ENCODE measurements at regions not wholly inside any gene's neighbourhood (a gene's known extent, or its start where the extent isn't known, plus 50 kb on each side); places are given as distances from the start of the nearest gene placed in this dataset.
A peak's percentile ranks its signal among the peaks of the same experiment; 100 is the strongest.

DNA sequence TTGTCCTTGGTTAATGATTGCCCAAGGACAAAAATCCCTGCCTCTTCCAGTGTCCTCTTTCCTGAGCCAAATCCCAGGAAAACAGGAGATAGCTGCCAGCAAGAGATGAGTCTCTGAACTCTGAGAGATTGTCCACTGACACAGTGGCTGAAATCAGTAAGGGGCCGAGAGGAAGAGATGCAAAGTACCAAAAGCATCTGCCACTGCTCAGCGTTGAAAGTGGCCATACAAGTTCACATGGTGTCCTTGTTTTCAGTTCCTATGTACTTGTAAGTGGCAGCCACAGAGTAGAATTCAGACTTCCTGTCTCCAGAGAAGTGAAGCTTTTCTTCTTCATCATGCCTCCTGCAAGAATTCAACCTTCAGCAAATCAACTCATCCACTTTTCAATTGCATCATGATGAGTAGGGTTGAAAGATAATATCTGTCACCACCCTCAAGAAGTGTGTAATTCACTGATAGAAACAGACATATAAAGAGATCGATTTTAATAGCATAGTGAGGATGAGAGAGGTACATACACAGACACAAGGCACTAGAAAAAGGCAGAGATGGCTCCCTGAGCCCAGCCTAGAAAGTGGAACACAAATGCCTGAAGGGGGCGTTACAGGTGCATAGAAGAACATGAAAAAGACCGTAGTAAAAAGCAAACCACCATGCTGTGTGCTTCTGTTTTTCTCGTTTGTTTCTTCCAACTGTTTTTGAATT lies 185.8 kb downstream of the MRPL39 start:
- DNase-seq: peak; percentile 42

DNA sequence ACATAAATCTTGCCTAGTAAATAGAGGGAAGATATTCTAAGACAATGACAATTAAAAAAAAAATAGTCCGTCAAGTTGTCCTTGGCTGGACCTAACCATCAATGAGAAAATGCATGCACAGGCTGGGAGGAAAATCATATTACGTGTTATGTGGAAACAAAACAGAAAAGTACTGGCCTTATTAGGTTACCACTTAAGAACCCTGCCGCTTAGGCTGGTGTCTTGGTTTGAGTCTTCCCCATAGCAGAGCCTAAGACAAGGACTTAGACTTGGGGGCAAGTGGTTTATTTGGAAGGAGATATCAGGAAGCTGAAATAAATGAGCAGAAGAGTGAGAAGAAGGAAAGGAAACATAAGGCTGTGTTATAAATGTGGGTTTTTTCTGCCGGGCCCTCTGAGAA lies 186.4 kb downstream of the MRPL39 start:
- no peak for DNase-seq

DNA sequence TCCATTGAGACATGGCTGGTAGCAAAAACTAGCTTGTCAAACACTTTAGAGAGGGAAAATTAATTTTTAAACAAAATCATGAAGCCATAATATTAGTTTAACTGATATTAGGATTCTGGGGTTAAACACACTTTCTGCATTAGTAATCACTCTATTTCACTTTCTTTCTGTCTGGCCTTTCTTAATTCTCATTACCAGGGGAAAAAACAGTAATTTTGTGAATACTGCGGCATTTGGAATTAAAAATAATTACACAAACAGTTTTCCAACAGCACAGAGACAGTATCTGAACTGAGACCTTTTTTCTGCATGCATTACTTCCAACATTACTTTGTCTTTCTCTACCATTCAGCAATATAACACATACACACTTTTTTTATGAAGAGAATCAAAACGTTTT lies 190.6 kb downstream of the MRPL39 start:
- no peak for DNase-seq

DNA sequence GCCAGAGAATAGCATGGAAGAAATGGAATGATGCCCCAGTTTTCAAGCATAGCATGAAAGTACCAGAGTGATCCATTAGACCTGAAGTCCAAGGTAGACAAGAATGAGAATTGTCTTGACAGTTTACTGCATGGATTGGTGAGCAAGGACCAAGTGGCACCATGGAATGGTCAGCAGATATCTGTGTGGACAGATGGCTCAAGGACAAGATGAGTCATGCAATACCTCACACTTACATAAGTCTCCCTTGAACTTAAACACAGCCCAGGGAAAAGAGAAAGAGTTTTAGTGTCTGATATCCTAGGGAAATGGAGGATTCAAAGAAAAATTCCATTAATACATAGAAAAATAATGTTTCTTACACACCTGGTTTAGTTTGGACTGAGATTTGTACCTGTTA lies 195.2 kb downstream of the MRPL39 start:
- no peak for DNase-seq

DNA sequence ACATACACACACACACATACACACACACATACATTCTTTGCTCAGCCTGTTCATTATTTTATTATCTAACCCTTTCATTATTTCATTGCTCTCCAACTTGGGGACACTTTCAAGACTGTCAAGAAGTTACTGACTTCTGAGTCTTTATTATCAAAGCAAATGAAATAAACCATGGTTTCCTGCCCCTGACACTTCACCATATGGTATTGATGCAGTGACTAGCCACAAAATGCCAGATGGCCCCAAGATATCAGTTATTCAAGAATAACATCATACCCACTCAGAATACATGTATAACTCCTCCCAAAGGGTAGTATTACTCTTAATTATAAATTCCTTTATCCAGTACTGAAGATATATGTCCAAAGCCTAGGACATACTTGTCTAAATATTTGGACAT lies 197.3 kb downstream of the MRPL39 start:
- DNase-seq: no peak

DNA sequence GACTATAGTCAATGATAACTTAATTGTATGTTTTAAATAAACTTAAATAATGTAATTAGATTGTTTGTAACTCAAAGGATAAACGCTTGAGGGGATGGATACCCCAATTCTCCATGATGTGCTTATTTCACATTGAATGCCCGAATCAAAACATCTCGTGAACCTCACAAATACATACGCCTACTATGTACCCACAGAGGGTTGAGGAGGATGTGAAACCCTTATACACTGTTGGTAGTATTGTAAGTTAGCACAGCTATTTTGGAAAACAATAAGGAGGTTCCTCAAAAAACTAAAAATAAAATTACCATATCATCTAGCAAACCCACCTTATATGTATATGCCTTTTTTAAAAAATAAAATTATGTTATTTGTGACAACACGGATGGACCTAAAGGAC lies 198.6 kb downstream of the MRPL39 start:
- DNase-seq: no peak

DNA sequence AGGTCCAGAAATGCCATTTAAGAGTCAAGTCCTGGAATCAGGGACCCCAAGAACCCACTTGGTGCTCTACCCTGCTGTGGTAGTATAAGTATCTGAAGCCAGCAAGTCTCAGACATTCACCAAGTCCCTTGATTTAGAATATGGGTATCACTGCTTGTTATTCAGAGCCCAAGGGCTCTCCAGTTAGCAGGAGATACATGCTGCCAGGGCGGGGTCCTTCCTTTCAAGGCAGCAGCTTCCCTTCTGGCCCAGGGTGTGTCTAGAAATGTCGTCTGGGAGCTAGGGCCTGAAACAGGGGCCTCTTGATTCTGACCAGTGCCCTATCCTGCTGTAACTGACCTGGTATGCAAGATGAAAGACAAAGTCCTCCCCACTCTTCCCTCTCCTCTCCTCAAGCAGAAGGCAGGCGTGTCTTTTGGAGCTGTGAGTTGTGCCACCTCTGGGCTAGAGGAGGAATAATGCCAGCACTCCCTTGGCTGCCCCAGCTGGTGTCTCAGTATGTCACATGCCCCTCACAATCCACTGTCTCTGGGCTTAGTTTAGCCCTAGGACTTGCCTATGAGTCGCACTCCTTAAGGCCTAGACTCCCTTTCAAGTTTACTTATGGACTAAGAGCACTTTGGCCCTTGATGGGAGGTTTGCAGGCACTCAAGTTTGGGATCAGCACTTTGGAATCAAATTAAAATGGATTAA lies 200.2 kb downstream of the MRPL39 start:
- no peak for DNase-seq

DNA sequence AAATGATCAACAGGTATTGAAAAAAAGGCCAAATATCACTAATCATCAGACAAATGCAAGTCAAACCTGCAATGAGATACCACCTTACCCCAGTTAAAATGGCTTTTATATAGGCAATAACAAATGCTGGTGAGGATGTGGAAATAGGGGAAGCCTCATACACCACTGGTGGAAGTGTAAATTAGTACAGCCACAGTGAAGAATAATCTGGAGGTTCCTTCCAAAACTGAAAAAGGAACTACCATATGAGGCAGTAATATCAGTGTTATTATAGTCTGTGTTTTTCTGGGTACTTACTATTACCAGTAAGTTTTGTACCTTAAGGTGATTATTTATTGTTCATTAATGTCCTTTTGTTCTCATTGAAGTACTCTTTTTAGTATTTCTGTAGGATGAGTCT lies 201.3 kb downstream of the MRPL39 start:
- no peak for DNase-seq

DNA sequence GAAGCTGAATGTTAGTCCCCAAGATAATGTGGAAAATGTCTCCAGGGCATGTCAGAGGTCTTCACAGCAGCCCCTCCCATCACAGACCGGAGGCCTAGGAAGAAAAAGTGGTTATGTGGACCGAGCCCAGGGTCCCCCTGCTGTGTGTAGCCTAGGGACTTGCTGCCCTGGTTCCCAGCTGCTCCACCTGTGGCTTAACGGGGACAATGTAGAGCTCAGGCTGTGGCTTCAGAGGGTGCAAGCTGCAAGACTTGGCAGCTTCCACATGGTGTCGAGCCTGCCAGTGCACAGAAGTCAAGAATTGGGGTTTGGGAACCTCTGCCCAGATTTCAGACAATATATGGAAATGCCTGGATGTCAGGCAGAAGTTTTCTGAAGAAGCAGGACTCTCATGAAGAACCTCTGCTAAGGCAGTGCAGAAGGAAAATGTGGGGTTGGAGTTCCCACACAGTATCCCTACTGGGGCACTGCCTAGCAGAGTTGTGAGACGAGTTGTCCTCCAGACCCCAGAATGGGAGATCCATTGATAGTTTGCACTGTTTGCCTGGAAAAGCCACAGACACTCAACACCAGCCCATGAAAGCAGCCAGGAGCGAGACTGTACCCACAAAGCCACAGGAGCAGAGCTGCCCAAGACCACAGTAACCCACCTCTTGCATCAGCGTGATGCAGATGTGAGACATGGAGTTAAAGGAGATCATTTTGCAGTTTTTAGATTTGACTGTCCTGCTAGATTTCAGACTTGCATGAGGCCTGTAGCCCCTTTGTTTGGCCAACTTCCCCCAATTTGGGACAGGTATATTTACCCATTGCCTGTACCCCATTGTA lies 204.9 kb downstream of the MRPL39 start:
- no peak for DNase-seq

DNA sequence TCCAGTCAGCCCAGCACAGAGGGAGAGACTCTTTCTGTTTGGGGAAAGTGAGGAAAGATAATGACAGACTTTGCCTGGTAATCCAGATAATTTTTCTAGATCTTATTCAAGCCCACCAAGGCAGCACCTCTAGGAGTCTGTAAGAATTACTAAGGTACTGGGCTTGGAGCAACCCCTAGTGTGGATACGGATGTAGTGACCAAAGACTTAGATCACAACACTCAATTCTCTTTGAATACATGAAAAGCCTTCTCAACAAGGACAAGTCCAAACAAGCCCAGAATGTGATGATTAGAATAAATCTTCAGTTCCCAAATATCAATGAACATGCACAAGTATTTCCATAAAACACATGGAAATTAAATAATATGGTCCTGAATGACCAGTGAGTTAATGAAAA lies 206.9 kb downstream of the MRPL39 start:
- no peak for DNase-seq

DNA sequence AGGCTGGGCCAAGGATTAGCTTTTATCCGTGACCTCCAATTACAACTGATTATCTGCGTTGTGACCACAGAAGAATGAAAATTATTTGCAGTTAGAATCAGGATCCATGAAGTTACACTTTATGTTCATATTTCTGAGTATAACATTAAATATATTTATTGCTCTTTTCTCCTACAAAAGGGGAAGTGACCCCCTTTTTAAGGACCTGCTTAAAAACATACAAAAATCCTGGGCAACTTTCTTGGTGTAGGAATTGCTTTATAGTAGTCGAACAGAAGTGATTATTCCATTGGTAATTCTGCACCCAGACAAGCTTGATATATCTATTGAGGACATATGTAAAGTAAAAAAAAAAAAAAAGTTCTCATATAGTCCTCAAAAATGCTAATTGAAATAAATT lies 208.7 kb downstream of the MRPL39 start:
- DNase-seq: no peak

DNA sequence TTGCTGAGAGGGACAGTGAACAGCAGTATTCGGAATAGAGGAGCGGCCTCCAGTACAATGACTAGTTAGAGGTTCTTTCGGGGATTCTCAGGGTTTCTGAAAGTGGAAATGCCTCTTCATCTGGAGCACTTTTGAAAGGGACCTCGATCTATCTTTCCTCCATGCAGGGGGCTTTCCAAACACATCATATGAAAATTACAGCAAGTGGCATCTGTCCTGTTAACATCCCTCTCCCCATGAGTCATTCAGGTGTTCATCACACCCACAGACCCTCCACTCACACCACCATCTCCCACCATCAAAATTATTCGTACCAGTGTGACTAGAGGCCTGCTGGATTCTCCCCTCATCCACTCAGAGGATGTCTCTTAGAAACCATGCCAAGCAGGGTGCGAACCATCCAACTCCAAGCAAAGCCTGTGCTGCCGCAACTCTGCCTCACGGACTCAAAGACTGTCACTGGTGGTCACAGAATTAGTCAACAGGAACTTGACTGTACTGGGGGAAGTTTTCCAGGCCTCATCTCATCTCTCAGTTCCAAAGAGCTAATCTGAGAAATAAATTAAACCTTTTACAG lies 211.1 kb downstream of the MRPL39 start:
- no peak for DNase-seq

DNA sequence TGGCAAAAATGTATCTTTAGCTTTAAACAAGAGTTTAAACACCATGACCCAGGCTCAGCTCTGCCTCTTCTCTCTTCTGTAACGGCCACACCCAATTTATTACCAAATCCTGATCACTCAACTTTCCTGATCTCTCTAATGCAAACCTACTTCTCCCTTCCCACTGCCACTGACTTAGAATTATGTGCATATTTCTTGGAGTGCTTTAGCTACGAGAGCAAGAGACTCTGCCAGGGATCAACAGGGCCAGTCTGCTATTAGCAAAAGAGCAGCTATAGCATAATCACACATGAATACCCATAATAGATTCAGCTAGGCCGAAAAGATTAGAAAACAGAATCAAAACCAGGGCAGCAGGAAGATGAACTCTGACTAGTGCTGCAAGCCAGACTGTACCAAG lies 215.5 kb downstream of the MRPL39 start:
- no peak for DNase-seq

DNA sequence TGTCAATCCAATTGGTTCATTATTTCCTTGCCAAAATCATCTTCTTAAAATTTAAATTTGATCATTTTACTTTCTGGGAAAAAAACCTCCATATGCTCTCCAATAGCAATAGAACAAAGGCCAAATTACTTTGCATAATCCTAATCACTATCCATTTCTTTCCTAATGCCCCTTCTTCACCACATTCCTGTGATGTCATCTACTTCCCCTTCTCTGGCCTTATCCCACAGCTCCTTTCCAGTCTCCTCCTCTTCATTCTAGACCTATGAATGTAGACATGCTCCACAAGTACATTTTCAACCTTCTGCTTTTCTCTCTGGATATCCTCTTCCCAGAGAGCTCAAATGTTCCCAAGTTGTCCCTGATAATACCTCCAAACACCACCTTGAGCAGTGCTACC lies 216.6 kb downstream of the MRPL39 start:
- no peak for DNase-seq

DNA sequence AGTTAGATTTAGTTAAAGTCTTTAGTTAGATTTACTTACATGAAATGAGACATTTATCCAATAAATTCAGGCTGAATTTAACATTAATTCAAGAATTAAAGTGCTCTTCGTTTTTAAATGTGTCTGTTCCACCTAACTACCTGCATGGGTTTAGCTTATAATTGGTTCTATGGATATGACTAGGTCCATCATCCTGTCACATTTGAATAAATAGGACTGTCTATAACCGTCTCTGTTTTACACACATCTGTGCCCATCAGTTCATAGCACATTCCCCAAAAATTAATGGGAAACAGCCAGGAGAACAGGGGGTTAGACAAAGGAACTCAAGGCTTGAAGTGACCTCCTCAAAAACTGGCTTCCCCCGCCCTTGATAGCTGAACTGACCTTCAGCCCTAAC lies 219.6 kb downstream of the MRPL39 start:
- no peak for DNase-seq

DNA sequence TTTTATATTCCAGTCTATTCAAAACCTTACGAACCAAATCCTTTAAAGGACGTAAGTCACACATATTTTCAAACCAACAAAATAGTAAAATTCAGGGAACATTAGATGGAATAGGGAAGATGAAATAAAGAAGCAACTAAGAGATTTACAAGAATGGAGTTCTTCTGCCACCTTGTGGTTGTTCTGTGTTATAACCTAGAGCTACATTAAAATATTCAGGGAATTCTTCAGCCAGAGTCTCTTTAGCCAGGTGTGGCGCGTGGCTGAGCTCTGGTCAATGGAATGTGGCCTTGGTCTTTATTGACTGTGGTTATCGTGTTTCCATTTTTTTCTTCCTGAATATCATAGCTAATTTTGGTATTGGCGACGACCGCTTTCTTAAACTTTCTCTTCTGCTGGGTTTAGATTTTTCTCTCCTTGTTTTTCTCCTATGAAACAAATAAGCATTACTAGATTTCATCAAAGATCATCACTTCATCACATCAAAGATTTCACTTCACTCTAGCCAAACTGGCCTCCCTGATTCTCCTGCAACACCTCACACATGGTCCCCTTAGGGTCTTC lies 221.3 kb downstream of the MRPL39 start:
- no peak for DNase-seq

DNA sequence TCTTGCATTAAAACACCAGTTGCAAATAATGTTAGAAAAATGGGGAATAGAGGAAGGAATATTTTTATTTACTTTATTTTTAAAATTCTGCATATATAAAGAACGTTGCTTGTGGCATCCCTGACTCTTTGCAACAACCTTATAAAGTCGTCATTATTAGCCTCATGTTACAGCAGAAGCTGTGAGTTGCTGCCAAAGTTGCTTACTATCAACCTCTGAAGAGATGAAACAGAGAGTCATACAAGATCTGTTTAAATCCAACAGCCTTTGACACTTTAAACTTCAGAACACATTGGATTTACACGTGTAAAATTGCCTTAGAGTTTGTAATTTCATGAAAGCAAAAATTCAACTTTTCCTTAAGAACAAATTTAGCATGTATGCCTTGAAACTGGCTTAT lies 221.9 kb downstream of the MRPL39 start:
- DNase-seq: no peak

DNA sequence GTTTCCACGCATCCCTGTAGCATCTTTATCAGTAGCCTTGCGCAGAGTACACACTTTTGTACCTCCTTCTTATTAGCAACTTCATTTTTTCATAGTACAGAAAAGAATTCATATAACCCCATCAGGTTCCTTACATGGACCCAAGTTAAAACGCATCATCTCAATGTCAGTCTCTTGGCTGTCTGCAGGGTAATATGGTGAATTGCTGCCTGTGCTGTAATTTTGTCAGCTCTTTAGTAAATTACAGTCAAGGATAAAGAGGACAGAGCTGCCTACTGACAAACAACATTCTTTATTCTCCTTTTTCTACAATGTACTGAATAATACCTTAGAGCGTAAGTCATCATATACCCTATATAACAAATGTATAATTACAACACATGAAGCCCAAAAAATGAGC lies 222.5 kb downstream of the MRPL39 start:
- no peak for DNase-seq

DNA sequence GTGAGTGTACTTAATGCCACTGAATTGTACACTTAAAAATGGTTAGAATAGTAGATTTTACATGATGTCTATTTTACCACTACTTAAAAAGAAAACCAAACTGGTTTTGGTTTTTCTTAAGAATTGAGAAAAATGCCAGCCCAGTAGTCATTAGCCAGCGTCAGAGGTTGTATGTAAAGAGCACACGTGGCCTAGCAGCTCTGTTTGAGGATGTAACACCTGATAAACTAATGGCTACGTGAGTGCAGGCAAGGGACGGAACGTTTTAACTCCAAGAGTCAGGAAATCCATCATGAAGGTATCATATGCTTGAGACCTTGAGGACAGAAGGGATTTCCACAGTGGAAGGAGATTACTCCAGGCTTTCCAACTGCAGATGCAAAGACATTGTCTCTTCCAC lies 223.7 kb downstream of the MRPL39 start:
- DNase-seq: no peak

DNA sequence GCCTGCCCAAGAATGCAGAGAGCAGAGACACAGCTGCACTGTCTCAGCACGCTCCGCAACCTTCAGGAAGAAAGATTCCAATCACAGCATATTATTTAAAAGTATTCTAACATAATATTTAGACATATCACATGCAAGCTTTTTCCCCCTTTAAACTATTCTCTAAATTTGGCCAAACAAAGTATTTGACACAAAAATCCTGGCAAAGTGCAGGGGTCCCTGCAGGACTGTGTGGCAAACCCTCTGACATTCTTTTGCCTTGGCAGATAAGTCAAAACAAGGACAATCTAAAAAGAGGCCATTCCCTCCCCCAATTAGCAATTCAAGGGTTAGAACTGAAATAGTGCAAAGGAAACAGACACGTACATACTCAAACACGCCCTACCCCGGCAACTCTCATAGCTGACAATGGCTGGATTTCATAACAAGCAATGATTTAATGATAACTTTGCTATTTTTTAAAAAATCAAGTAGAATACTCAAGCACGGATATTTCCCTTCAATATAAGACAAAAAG lies 225.3 kb downstream of the MRPL39 start:
- no peak for DNase-seq

DNA sequence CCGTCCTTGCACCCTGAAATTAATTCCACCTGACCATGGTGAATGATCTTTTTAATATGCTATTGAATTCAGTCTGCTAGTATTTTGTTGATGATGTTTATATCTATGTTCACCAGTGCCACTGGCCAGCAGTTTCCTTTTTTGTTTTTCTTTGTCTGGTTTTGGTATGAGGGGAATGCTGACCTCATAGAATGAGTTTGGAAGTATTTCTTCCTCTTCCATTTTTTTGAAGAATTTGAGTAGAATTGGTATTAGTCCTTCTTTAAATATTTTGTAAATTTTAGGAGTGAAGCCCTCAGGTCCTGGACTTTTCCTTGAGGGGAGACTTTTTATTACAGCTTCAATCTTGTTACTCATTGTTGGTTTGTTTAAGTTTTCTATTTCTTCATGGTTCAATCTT lies 231.6 kb downstream of the MRPL39 start:
- DNase-seq: no peak

DNA sequence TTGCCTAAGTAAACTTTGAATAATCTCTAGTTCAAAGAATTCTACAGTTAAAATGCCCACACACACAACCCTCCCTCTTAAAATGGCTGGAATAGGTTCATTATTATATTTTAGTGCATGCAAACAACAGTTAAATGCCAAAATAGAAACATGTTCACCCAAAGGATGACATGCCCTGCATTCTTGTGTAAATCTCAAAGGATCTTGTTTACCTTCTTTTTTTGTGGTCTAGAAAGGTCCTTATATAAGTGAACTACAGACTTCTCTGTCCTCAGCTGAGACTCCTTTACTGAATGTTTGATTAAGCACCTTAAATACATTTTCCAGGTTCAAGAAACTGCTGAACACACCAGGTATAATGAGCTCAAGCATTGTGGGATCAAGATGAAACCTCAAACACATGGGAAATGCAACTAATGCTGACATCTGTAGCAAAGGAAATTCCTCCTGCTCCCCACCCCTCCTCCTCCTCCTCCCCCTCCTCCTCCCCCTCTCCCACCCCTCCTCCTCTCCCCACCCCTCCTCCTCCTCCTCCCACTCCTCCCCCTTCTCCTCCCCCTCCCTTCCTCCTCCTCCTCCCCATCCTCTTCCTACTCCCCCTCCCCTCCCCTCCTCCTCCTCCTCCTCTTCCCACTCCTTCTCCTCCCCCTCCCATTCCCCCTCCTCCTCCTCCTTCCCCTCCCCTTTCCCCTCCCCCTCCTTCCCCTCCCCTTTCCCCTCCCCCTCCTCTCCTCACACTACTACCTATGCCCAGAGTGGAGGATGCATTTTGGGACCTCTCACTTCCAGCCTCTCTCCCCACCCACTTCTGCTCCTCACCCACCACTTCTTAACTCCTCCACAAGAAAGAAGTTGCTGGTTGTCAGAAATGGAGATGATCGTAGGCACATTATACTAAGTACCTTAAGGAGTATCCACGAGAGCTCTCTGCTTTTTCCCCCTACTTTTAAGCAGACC lies 233.9 kb downstream of the MRPL39 start:
- no peak for DNase-seq
